Activated B cell treated with CpG ODN at 0.5 μM for 24 hours (primary cell): ENCODE measurements at regions not wholly inside any gene's neighbourhood (a gene's known extent, or its start where the extent isn't known, plus 50 kb on each side); places are given as distances from the start of the nearest gene placed in this dataset.

Experiments
- ATAC-seq: fragments of 200-7000 bp; cut with Tn5 transposase; one replicate; pipeline ENCODE4 v1.10.0; 2021; ENCODE audit warnings: low read depth, mild to moderate bottlenecking, moderate library complexity
- CTCF ChIA-PET: fragments of 350-600 bp; sonication (Branson Sonifier 250); formaldehyde crosslinking; loops from one replicate; lab custom pipeline; 2021; ENCODE audit warnings: antibody characterized with exemption; lab: Charles Lee
- POLR2A ChIA-PET: fragments of 350-600 bp; sonication (Branson Sonifier 250); formaldehyde crosslinking; loops from one replicate; lab custom pipeline; 2021; ENCODE audit warnings: antibody characterized with exemption; lab: Charles Lee
- DNase-seq: peaks from one replicate; pipeline ENCODE4 v3.0.0; 2022
- H3K27ac Mint-ChIP-seq: one replicate; pipeline ENCODE4 v1.8.0; 2020; ENCODE audit warnings: mixed read lengths
- H3K27me3 Mint-ChIP-seq: one replicate; pipeline ENCODE4 v1.8.0; 2021; ENCODE audit warnings: mixed read lengths
- H3K36me3 Mint-ChIP-seq: one replicate; pipeline ENCODE4 v1.8.0; 2021; ENCODE audit warnings: low read depth, mixed read lengths
- H3K4me1 Mint-ChIP-seq: one replicate; pipeline ENCODE4 v1.8.0; 2021; ENCODE audit warnings: mixed read lengths
- H3K4me3 Mint-ChIP-seq: one replicate; pipeline ENCODE4 v1.8.0; 2020; ENCODE audit warnings: mild to moderate bottlenecking, mixed read lengths
- H3K9me3 Mint-ChIP-seq: one replicate; pipeline ENCODE4 v1.8.0; 2020; ENCODE audit warnings: mixed read lengths
- intact Hi-C: fragments of 100-400 bp; cut with micrococcal nuclease; formaldehyde crosslinking; loops from one replicate; pipeline ENCODE4 v1.15.1; 2024
- TF ChIP-seq, protein P1 (sequence below): fragments of 200-600 bp; IDR thresholded peaks from one replicate; pipeline ENCODE4 v1.8.0; 2022; ENCODE audit warnings: antibody characterized with exemption, mild to moderate bottlenecking

DNA sequence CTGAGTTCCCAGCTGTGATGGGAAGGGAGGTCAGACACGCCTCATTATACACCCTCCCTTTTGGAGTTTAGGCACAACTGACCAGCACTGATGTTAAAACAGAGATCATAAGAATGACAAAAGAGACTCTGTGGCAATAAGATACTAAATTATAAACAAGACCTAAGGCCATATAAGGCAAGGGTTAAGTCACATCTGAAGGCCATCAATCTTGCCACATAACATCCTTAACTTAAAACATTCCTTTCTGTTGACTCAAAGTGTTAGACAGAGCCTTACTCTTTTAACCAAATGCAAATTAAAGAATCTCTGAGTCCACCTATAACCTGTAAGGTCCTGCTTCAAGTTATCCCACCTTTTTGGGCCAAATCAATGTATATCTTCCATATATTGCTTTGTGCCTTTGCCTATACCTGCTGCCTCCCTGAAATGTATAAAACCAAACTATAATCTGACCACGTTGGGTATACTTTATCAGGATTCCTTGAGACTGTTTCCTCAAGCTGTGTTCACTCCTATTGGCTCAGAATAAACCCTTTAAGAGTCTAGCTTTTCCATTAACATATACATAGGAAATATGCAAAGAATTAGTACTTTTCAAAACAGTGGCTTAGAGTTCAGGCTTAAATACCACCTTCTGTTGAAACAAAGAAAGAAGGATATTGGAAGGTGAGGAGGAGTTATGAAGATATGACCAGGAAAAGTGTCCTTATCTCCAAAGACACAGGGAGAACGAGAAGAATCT, 214.4 kb upstream of the PPP1R2C start:
- H3K36me3 Mint-ChIP-seq: no peaks in the 10 kb centered on the region
- peaks cover 52% of the 10 kb centered on the region for H3K4me1 Mint-ChIP-seq
- intact Hi-C loops: no loop called here
- no peak overlapping the region for H3K4me3 Mint-ChIP-seq
- H3K9me3 Mint-ChIP-seq: no peaks in the 10 kb centered on the region
- H3K27ac Mint-ChIP-seq: peak overlapping the region; percentile 59
- DNase-seq (no peak), ATAC-seq (no peak)
- no peaks in the 10 kb centered on the region for H3K27me3 Mint-ChIP-seq
- ChIA-PET POLR2A (no interaction called here), CTCF (no interaction called here)
- TF ChIP-seq, protein P1, sequence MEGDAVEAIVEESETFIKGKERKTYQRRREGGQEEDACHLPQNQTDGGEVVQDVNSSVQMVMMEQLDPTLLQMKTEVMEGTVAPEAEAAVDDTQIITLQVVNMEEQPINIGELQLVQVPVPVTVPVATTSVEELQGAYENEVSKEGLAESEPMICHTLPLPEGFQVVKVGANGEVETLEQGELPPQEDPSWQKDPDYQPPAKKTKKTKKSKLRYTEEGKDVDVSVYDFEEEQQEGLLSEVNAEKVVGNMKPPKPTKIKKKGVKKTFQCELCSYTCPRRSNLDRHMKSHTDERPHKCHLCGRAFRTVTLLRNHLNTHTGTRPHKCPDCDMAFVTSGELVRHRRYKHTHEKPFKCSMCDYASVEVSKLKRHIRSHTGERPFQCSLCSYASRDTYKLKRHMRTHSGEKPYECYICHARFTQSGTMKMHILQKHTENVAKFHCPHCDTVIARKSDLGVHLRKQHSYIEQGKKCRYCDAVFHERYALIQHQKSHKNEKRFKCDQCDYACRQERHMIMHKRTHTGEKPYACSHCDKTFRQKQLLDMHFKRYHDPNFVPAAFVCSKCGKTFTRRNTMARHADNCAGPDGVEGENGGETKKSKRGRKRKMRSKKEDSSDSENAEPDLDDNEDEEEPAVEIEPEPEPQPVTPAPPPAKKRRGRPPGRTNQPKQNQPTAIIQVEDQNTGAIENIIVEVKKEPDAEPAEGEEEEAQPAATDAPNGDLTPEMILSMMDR: no peak

DNA sequence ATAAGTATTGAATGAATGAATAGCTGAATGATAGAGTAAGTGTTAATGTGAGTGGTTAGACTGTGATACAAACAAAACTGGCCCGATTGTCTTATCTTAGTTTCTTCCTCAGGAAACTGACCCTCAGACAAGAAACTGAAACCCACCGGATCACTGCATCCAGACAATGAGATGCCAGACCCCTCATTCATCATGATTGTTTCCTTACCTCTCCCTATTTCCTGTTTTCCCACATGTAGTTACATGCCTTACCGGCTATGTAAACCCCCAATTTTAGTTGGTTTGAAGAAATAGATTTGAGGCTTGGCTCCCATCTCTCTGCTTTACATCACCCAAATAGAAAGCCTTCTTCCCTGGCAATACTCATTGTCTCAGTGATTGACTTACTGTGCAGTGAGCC, 218.9 kb upstream of the PPP1R2C start:
- ATAC-seq: no peak
- H3K4me1 Mint-ChIP-seq: peaks cover 31% of the 10 kb centered on the region
- no peak for DNase-seq
- H3K36me3 Mint-ChIP-seq: no peaks in the 10 kb centered on the region
- H3K27ac Mint-ChIP-seq: no peak overlapping the region
- POLR2A ChIA-PET: no interaction called here
- CTCF ChIA-PET: no interaction called here
- no peaks in the 10 kb centered on the region for H3K9me3 Mint-ChIP-seq
- TF ChIP-seq, protein P1: no peak
- intact Hi-C loops: no loop called here
- H3K27me3 Mint-ChIP-seq: no peaks in the 10 kb centered on the region
- no peak overlapping the region for H3K4me3 Mint-ChIP-seq

DNA sequence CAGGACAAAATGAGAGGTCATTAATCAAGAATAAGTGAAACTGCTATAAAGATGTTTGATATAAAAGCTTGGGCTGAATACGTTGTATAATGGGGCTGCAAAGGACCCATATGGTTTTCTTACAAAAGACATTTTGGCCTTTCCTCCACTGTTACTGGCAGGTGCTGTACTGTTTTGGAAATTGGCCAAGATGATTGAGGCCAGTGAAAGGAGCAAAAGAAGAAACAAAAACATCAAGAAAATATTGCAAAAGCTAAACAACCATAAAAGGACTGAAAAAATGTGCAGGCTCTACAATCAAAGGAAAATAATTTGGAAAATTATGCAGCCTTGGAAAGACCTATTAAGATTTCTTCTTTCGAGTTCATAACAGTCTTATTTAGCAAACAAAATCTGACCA, 222.2 kb upstream of the PPP1R2C start:
- DNase-seq (no peak), ATAC-seq (no peak)
- ChIA-PET CTCF (no interaction called here), POLR2A (no interaction called here)
- Mint-ChIP-seq H3K27me3 (no peaks in the 10 kb centered on the region), H3K36me3 (no peaks in the 10 kb centered on the region), H3K9me3 (no peaks in the 10 kb centered on the region), H3K4me3 (no peak overlapping the region), H3K4me1 (peaks cover 34% of the 10 kb centered on the region), H3K27ac (no peak overlapping the region)
- intact Hi-C loops: loop anchor here (5.0 kb wide), 1 partner anchor 258 kb away; no protein-coding TSS in a partner anchor
- TF ChIP-seq, protein P1: no peak

DNA sequence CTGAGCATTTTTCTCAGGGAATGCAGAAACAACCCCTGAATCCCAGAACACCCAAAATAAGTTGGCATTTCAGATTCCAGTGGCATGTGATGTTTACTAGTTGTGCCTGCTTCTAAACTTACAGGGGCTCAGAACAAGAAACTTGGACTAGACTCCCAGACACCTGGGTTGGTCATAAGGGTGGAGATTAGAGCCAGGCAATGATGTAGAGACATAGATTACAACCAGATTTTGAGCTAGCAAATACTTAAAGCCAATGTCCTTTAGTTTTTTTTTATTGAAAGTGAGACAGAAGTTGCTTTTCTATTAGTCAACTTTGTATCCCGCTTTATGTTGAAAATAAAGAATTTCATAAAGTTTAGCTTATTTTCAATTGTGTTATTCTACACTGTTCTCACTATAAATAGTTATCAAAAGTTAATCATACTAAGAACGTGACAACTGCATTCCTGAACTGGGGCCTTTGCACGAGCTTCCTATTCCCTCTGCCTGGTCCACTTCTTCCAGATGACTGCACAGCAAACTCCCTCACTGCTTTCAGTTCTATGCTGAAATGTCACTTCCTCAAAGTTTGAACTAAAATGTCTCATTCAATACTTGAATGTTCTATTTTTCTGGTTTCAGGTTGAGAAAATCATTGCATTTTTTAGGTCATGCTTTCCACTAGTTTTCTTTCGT, 224.7 kb upstream of the PPP1R2C start:
- ATAC-seq (peak; percentile 66), DNase-seq (no peak)
- peaks cover 19% of the 10 kb centered on the region for H3K4me1 Mint-ChIP-seq
- peak overlapping the region; percentile 59 for H3K27ac Mint-ChIP-seq
- ChIA-PET CTCF (no interaction called here), POLR2A (no interaction called here)
- TF ChIP-seq, protein P1: no peak
- no peaks in the 10 kb centered on the region for H3K27me3 Mint-ChIP-seq
- intact Hi-C loops: loop anchor here (2.0 to 5.0 kb wide), 2 partner anchors 48 to 260 kb away; no protein-coding TSS in a partner anchor
- no peaks in the 10 kb centered on the region for H3K36me3 Mint-ChIP-seq
- H3K4me3 Mint-ChIP-seq: peak overlapping the region; percentile 24
- H3K9me3 Mint-ChIP-seq: no peaks in the 10 kb centered on the region

DNA sequence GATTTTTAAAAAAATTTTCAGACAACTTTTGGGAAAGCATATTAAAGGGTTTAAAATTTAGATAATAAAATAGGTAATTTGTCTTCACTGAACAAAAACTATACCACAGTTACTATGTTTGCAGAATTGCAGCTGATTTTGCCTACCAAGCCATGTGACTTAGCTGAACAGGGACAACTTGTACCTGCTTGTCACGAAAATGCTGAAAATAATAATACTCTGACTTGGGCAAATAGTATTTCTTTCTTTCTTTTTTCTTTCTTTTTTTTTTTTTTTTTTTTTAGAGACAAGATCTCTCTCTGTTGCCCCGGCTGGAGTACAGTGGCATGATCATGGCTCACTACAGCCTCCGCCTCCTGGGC, 225.2 kb upstream of the PPP1R2C start:
- Mint-ChIP-seq H3K27ac (peak overlapping the region; percentile 59), H3K36me3 (no peaks in the 10 kb centered on the region), H3K9me3 (no peaks in the 10 kb centered on the region), H3K4me1 (peaks cover 19% of the 10 kb centered on the region), H3K27me3 (no peaks in the 10 kb centered on the region), H3K4me3 (no peak overlapping the region)
- intact Hi-C loops: loop anchor here (2.0 to 5.0 kb wide), 2 partner anchors 48 to 261 kb away; no protein-coding TSS in a partner anchor
- CTCF ChIA-PET: no interaction called here
- TF ChIP-seq, protein P1: no peak
- POLR2A ChIA-PET: no interaction called here
- ATAC-seq: peak; percentile 34
- no peak for DNase-seq
